GM21423 (cell line): ENCODE measurements at regions not wholly inside any gene's neighbourhood (a gene's known extent, or its start where the extent isn't known, plus 50 kb on each side); places are given as distances from the start of the nearest gene placed in this dataset.

Experiments
- ATAC-seq: cut with Tn5 transposase; IDR thresholded peaks from one replicate; pipeline ENCODE4 v1.9.1; 2021; ENCODE audit warnings: mild to moderate bottlenecking, moderate library complexity; ENCODE audit not compliant: unreplicated experiment

- ATAC-seq = no peak
Observed at GRCh38 chr10:120367341-120367740, 89.7 kb upstream of the PLPP4 start.

- no peak for ATAC-seq
Observed at GRCh38 chr10:120368338-120368737, 88.7 kb upstream of the PLPP4 start.

- no peak for ATAC-seq
Observed at GRCh38 chr10:120368927-120369326, 88.1 kb upstream of the PLPP4 start.

GRCh38 chr10:120369856-120370276 lies 87.2 kb upstream of the PLPP4 start:
- ATAC-seq = no peak

- no peak for ATAC-seq
Observed at GRCh38 chr10:120371856-120372255, 85.2 kb upstream of the PLPP4 start.

- no peak for ATAC-seq
Observed at GRCh38 chr10:120372917-120373316, 84.1 kb upstream of the PLPP4 start.

- no peak for ATAC-seq
Observed at GRCh38 chr10:120375666-120376065, 81.4 kb upstream of the PLPP4 start.

- no peak for ATAC-seq
Observed at GRCh38 chr10:120381931-120382330, 75.1 kb upstream of the PLPP4 start.

- ATAC-seq = no peak
Observed at GRCh38 chr10:120382360-120382759, 74.7 kb upstream of the PLPP4 start.

- ATAC-seq = no peak
Observed at GRCh38 chr10:120385992-120386391, 71.0 kb upstream of the PLPP4 start.

GRCh38 chr10:120386896-120387295 lies 70.1 kb upstream of the PLPP4 start:
- no peak for ATAC-seq

- no peak for ATAC-seq
Observed at GRCh38 chr10:120387326-120387725, 69.7 kb upstream of the PLPP4 start.

GRCh38 chr10:120392245-120392644 lies 64.8 kb upstream of the PLPP4 start:
- no peak for ATAC-seq

- ATAC-seq = no peak
Observed at GRCh38 chr10:120392671-120393079, 64.4 kb upstream of the PLPP4 start.

- ATAC-seq = no peak
Observed at GRCh38 chr10:120394446-120394845, 62.6 kb upstream of the PLPP4 start.

GRCh38 chr10:120396228-120396627 lies 60.8 kb upstream of the PLPP4 start:
- no peak for ATAC-seq

- ATAC-seq = no peak
Observed at GRCh38 chr10:120398180-120398579, 58.8 kb upstream of the PLPP4 start.

- ATAC-seq = no peak
Observed at GRCh38 chr10:120400601-120401000, 56.4 kb upstream of the PLPP4 start.

GRCh38 chr10:120402147-120402766 lies 54.8 kb upstream of the PLPP4 start:
- ATAC-seq = no peak

- ATAC-seq = no peak
Observed at GRCh38 chr10:120403109-120403508, 53.9 kb upstream of the PLPP4 start.

- ATAC-seq = no peak
Observed at GRCh38 chr10:120406376-120406775, 50.7 kb upstream of the PLPP4 start.
